H1 (cell line): ENCODE measurements at regions not wholly inside any gene's neighbourhood (a gene's known extent, or its start where the extent isn't known, plus 50 kb on each side); places are given as distances from the start of the nearest gene placed in this dataset.

Experiments
- CTCF ChIA-PET: fragments of 300-600 bp; sonication (Branson Sonifier 250); formaldehyde crosslinking; loops from one replicate; lab custom pipeline; 2021; ENCODE audit not compliant: partially characterized antibody; lab: Charles Lee
- POLR2A ChIA-PET: fragments of 300-600 bp; sonication (Branson Sonifier 250); formaldehyde crosslinking; loops from one replicate; lab custom pipeline; 2021; ENCODE audit warnings: inconsistent platforms; ENCODE audit not compliant: partially characterized antibody; lab: Charles Lee
- DNase-seq, 2 experiments: peaks; one replicate each; pipeline versions ENCODE4 v3.0.0 to v3.0.0-alpha.2; 2010 to 2022; ENCODE audit warnings: low spot score in 2 of 2, low read depth in 1 of 2, mixed read lengths in 1 of 2
- FAIRE-seq: peaks from 2 replicates; lab custom pipeline; 2011; peaks lifted over from hg19 to GRCh38; lab: Jason Lieb, UNC
- H2AFZ ChIP-seq: 2 replicates; pipeline ENCODE4 v1.8.1; 2012; ENCODE audit warnings: low read length, inconsistent platforms
- H2AK5ac ChIP-seq: 2 replicates; pipeline ENCODE4 v1.6.1; 2013; ENCODE audit warnings: low read depth, low read length
- H2BK120ac ChIP-seq: replicated peaks from 2 replicates; pipeline ENCODE3; 2013; ENCODE audit warnings: low read depth, low read length, inconsistent platforms
- H2BK12ac ChIP-seq: 2 replicates; pipeline ENCODE4 v1.6.1; 2013; ENCODE audit warnings: low read depth, low read length
- H2BK15ac ChIP-seq: 2 replicates; pipeline ENCODE4 v1.6.1; 2013; ENCODE audit warnings: low read length
- H2BK20ac ChIP-seq: 2 replicates; pipeline ENCODE4 v1.6.1; 2013; ENCODE audit warnings: low read length
- H2BK5ac ChIP-seq: 2 replicates; pipeline ENCODE4 v1.6.1; 2013; ENCODE audit warnings: low read depth, low read length
- H3K14ac ChIP-seq: 2 replicates; pipeline ENCODE4 v1.6.1; 2013; ENCODE audit warnings: inconsistent platforms; ENCODE audit not compliant: insufficient read length
- H3K18ac ChIP-seq: 2 replicates; pipeline ENCODE4 v1.6.1; 2013; ENCODE audit warnings: low read length; ENCODE audit errors: extremely low read depth
- H3K23ac ChIP-seq: 2 replicates; pipeline ENCODE4 v1.6.1; 2013; ENCODE audit warnings: inconsistent platforms; ENCODE audit not compliant: insufficient read length
- H3K23me2 ChIP-seq: 2 replicates; pipeline ENCODE4 v1.6.1; 2013; ENCODE audit warnings: low read depth, low read length
- H3K27ac ChIP-seq: 2 replicates; pipeline ENCODE4 v1.6.1; 2011; ENCODE audit warnings: low read depth, low read length, inconsistent platforms
- H3K27me3 ChIP-seq, 4 experiments: replicated peaks in 1 of 4; 1 replicate in 1 of 4; 2 replicates in 3 of 4; pipeline versions ENCODE4 v1.6.1 to v1.8.1; 2011 to 2013; ENCODE audit warnings: low read length in 3 of 4, mild to moderate bottlenecking in 3 of 4, inconsistent platforms in 2 of 4, mixed read lengths in 2 of 4, moderate library complexity in 1 of 4; ENCODE audit not compliant: control insufficient read depth in 3 of 4, insufficient read depth in 3 of 4; ENCODE audit errors: extremely low read depth in 1 of 4
- H3K36me3 ChIP-seq, 4 experiments: 2 replicates each; pipeline versions ENCODE4 v1.6.1 to v1.8.1; 2011 to 2013; ENCODE audit warnings: mild to moderate bottlenecking in 4 of 4, low read length in 3 of 4, moderate library complexity in 2 of 4, control low read depth in 1 of 4, inconsistent platforms in 1 of 4; ENCODE audit not compliant: insufficient read depth in 4 of 4, control insufficient read depth in 2 of 4
- H3K4ac ChIP-seq: replicated peaks from 2 replicates; pipeline ENCODE3; 2013; ENCODE audit warnings: low read length, low read depth, mixed read lengths, inconsistent platforms; ENCODE audit not compliant: insufficient read length
- H3K4me1 ChIP-seq, 4 experiments: replicated peaks in 1 of 4; 1 replicate in 1 of 4; 2 replicates in 3 of 4; pipeline versions ENCODE4 v1.6.1 to v1.8.1; 2011 to 2013; ENCODE audit warnings: low read length in 3 of 4, inconsistent platforms in 2 of 4, mixed read lengths in 1 of 4; ENCODE audit not compliant: insufficient read depth in 4 of 4, control insufficient read depth in 3 of 4
- H3K4me2 ChIP-seq, 2 experiments: 2 replicates each; pipeline versions ENCODE4 v1.6.1 to v1.8.1; 2011 to 2013; ENCODE audit warnings: low read depth in 2 of 2, low read length in 2 of 2, control low read depth in 1 of 2, inconsistent platforms in 1 of 2, mild to moderate bottlenecking in 1 of 2; ENCODE audit not compliant: insufficient read depth in 1 of 2
- H3K4me3 ChIP-seq, 4 experiments: fragments of 200-600, 300-600 bp in 1 of 4; sonication (generic), shearing (Covaris generic), sonication (Bioruptor Twin) in 1 of 4; 2 replicates each; pipeline versions ENCODE4 v1.5.1 to v1.8.1; 2011 to 2016; ENCODE audit warnings: low read length in 4 of 4, low read depth in 3 of 4, control low read depth in 2 of 4, inconsistent platforms in 2 of 4, mild to moderate bottlenecking in 2 of 4, mixed read lengths in 1 of 4, moderate library complexity in 1 of 4; ENCODE audit not compliant: insufficient read depth in 2 of 4; ENCODE audit errors: extremely low read depth in 1 of 4
- H3K56ac ChIP-seq: replicated peaks from 2 replicates; pipeline ENCODE3; 2013; ENCODE audit warnings: low read depth, mild to moderate bottlenecking, mixed read lengths, low read length, inconsistent platforms; ENCODE audit not compliant: insufficient read length
- H3K79me1 ChIP-seq: 2 replicates; pipeline ENCODE4 v1.6.1; 2013; ENCODE audit warnings: low read depth, low read length, control low read depth
- H3K79me2 ChIP-seq, 2 experiments: 2 replicates each; pipeline versions ENCODE4 v1.6.1 to v1.8.1; 2012 to 2013; ENCODE audit warnings: low read length in 2 of 2, mild to moderate bottlenecking in 2 of 2, inconsistent platforms in 1 of 2; ENCODE audit not compliant: insufficient read depth in 2 of 2, control insufficient read depth in 1 of 2
- H3K9ac ChIP-seq, 4 experiments: replicated peaks in 1 of 4; 1 replicate in 1 of 4; 2 replicates in 3 of 4; pipeline versions ENCODE4 v1.6.1 to v1.8.1; 2011 to 2013; ENCODE audit warnings: low read depth in 3 of 4, low read length in 3 of 4, control low read depth in 2 of 4, mild to moderate bottlenecking in 2 of 4, moderate library complexity in 2 of 4, inconsistent platforms in 1 of 4; ENCODE audit errors: extremely low read depth in 1 of 4
- H3K9me3 ChIP-seq, 2 experiments: 2 replicates each; pipeline versions ENCODE4 v1.6.1 to v1.8.1; 2012 to 2013; ENCODE audit warnings: mild to moderate bottlenecking in 2 of 2, moderate library complexity in 2 of 2, control low read depth in 1 of 2, inconsistent platforms in 1 of 2, low read depth in 1 of 2, low read length in 1 of 2, mixed read lengths in 1 of 2; ENCODE audit not compliant: insufficient read depth in 2 of 2
- H4K20me1 ChIP-seq, 2 experiments: replicated peaks in 1 of 2; 2 replicates each; pipeline versions ENCODE3 to v1.8.1; 2011 to 2013; ENCODE audit warnings: inconsistent platforms in 2 of 2, low read length in 2 of 2, mild to moderate bottlenecking in 1 of 2; ENCODE audit not compliant: insufficient read depth in 2 of 2, control insufficient read depth in 1 of 2
- H4K5ac ChIP-seq: 2 replicates; pipeline ENCODE4 v1.6.1; 2013; ENCODE audit warnings: low read length, low read depth, mixed read lengths, inconsistent platforms; ENCODE audit not compliant: insufficient read length
- H4K8ac ChIP-seq: 2 replicates; pipeline ENCODE4 v1.8.0; 2013; ENCODE audit warnings: mild to moderate bottlenecking, moderate library complexity, low read length, inconsistent platforms; ENCODE audit not compliant: insufficient read depth; ENCODE audit errors: extremely low read depth
- H4K91ac ChIP-seq: replicated peaks from 2 replicates; pipeline ENCODE3; 2013; ENCODE audit warnings: low read length, mixed read lengths, inconsistent platforms; ENCODE audit not compliant: insufficient read length
- ASH2L ChIP-seq: fragments of 200-600, 300-600 bp; sonication (generic); IDR thresholded peaks from one replicate; pipeline ENCODE4 v1.7.1; 2017; ENCODE audit warnings: low read length
- CBX5 ChIP-seq: fragments of 300-800, 300-1000 bp; sonication (generic); IDR thresholded peaks from 2 replicates; pipeline ENCODE4 v1.7.1; 2016; ENCODE audit warnings: antibody characterized with exemption, low read length, low read depth
- CREB1 ChIP-seq: IDR thresholded peaks from 2 replicates; pipeline ENCODE4 v1.6.1; 2012; ENCODE audit warnings: inconsistent platforms
- JUN ChIP-seq: IDR thresholded peaks from 2 replicates; pipeline ENCODE4 v1.6.1; 2011; ENCODE audit warnings: low read depth, mild to moderate bottlenecking, improper control_type of control experiment, low read length
- KDM1A ChIP-seq: fragments of 200-600, 300-600 bp; sonication (generic); IDR thresholded peaks from 2 replicates; pipeline ENCODE4 v1.7.1; 2016; ENCODE audit warnings: mild to moderate bottlenecking, low read length, borderline replicate concordance
- NANOG ChIP-seq: IDR thresholded peaks from 2 replicates; pipeline ENCODE4 v1.6.1; 2011; ENCODE audit warnings: low read length, low read depth, mild to moderate bottlenecking, inconsistent platforms; ENCODE audit not compliant: insufficient read depth, poor library complexity, severe bottlenecking
- NRF1 ChIP-seq: IDR thresholded peaks from 2 replicates; pipeline ENCODE4 v1.6.1; 2011; ENCODE audit warnings: mild to moderate bottlenecking, low read depth, low read length, improper control_type of control experiment
- SIX5 ChIP-seq: IDR thresholded peaks from 2 replicates; pipeline ENCODE4 v1.6.1; 2011; ENCODE audit warnings: mild to moderate bottlenecking, low read depth, low read length
- ZNF274 ChIP-seq: IDR thresholded peaks from 2 replicates; pipeline ENCODE4 v1.7.0; 2012; ENCODE audit warnings: low read length, borderline replicate concordance; ENCODE audit errors: extremely low read depth
- WGBS, 2 experiments: shearing (Covaris generic) in 1 of 2; methylation state at CpG; one replicate each; pipeline versions ENCODE4 v1.1.6 to v1.1.7; 2013 to 2015; ENCODE audit warnings: low lambda C conversion rate in 2 of 2, mixed read lengths in 2 of 2, inconsistent platforms in 1 of 2, low coverage in 1 of 2, missing lambda C conversion rate in 1 of 2; ENCODE audit not compliant: insufficient replicate concordance in 2 of 2, insufficient coverage in 1 of 2, insufficient read length in 1 of 2; ENCODE audit errors: extremely low coverage in 1 of 2, missing lambda C conversion rate in 1 of 2; 5-methylcytosine and 5-hydroxymethylcytosine counted together
- TF ChIP-seq, protein P1 (sequence below): IDR thresholded peaks from 2 replicates; pipeline ENCODE4 v1.6.1; 2012; ENCODE audit warnings: inconsistent platforms
- TF ChIP-seq, protein P2 (sequence below): IDR thresholded peaks from 2 replicates; pipeline ENCODE4 v1.6.1; 2012; ENCODE audit warnings: inconsistent platforms

DNA sequence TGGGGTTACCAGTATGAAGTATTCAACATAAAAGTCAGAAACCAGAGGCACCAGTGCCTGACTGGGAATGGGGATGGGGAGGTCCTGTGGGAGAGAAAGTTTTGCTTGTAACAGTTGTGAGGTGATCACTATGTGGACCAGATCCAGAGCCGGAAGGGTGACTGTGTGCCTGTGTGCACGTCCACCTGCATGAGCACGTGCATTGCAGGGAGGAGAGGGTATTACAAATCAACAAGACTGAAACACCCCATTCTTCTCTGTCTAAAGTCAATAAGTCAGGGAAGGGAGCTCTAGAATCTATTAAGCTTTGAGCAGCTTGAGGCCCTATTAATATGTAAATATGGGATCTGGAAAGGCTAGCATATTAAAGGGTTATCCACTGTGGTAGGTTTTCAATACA is 241.0 kb upstream of the ACVR2A start:
- no peak overlapping the region for H2AFZ ChIP-seq
- DNase-seq (no peak), FAIRE-seq (no peak)
- H2BK120ac ChIP-seq, result no peak overlapping the region
- peak overlapping the region in 1 of 2 experiments; percentile 22; a peak in 1 of 4 replicates for H3K4me2 ChIP-seq
- 60% methylated on average over 3 of the region's 3 CpGs; no CpG with 5 or more reads in 1 of the 2 experiments for WGBS, 2 experiments
- no peak overlapping the region for H4K8ac ChIP-seq
- H3K18ac ChIP-seq, result no peak overlapping the region
- 0 out of 2 replicates have a peak overlapping the region, but pooled peaks have one; percentile 0 for H3K27ac ChIP-seq
- H3K14ac ChIP-seq, result no peak overlapping the region
- H3K79me2 ChIP-seq, result no peaks in the 10 kb centered on the region
- H2BK20ac ChIP-seq, result no peak overlapping the region
- no peak overlapping the region for H2AK5ac ChIP-seq
- peaks cover 0 to 8% (median 6%) of the 10 kb centered on the region in 4 experiments; a peak in 4 of 7 replicates for H3K4me1 ChIP-seq
- H2BK12ac ChIP-seq, result peak overlapping the region; percentile 75; the same call in 1 of the 2 replicates
- H3K23me2 ChIP-seq, result no peaks in the 10 kb centered on the region
- no peak overlapping the region for H3K9ac ChIP-seq
- no peaks in the 10 kb centered on the region for H3K27me3 ChIP-seq
- no peak for TF ChIP-seq NRF1
- no peak for TF ChIP-seq KDM1A
- no peak for TF ChIP-seq NANOG
- TF ChIP-seq SIX5, result no peak
- TF ChIP-seq, protein P1, sequence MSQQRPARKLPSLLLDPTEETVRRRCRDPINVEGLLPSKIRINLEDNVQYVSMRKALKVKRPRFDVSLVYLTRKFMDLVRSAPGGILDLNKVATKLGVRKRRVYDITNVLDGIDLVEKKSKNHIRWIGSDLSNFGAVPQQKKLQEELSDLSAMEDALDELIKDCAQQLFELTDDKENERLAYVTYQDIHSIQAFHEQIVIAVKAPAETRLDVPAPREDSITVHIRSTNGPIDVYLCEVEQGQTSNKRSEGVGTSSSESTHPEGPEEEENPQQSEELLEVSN, result no peak
- TF ChIP-seq JUN, result no peak
- no peak for TF ChIP-seq ZNF274
- no peak for TF ChIP-seq CBX5
- TF ChIP-seq, protein P2, sequence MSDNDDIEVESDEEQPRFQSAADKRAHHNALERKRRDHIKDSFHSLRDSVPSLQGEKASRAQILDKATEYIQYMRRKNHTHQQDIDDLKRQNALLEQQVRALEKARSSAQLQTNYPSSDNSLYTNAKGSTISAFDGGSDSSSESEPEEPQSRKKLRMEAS, result no peak; the same call in 1 of the 2 replicates
- TF ChIP-seq CREB1, result no peak
- TF ChIP-seq ASH2L, result no peak
- no peak overlapping the region; the same call in 1 of the 2 replicates for H2BK15ac ChIP-seq
- H3K4me3 ChIP-seq, result no peak overlapping the region
- H3K23ac ChIP-seq, result no peak overlapping the region
- no peaks in the 10 kb centered on the region for H3K36me3 ChIP-seq
- POLR2A ChIA-PET, result no interaction called here
- no peaks in the 10 kb centered on the region for H3K9me3 ChIP-seq
- CTCF ChIA-PET, result no interaction called here
- no peak overlapping the region for H3K56ac ChIP-seq
- no peak overlapping the region for H3K4ac ChIP-seq
- no peak overlapping the region for H2BK5ac ChIP-seq
- H4K91ac ChIP-seq, result no peak overlapping the region
- no peaks in the 10 kb centered on the region for H4K20me1 ChIP-seq
- no peaks in the 10 kb centered on the region for H3K79me1 ChIP-seq
- no peak overlapping the region for H4K5ac ChIP-seq
